Stimulated activated CD4-positive, alpha-beta T cell treated with anti-CD3 and anti-CD28 coated beads, Interleukin-15, amount 100 ng/mL, for 1 hour (primary cell): ENCODE measurements at regions not wholly inside any gene's neighbourhood (a gene's known extent, or its start where the extent isn't known, plus 50 kb on each side); places are given as distances from the start of the nearest gene placed in this dataset.
A peak's percentile ranks its signal among the peaks of the same experiment; 100 is the strongest.

Source experiments
- DNase-seq, 2 donors: peaks; one replicate each; pipeline ENCODE4 v3.0.0-alpha.2; 2020; ENCODE audit warnings: low read depth in 1 of 2, low spot score in 1 of 2

DNA sequence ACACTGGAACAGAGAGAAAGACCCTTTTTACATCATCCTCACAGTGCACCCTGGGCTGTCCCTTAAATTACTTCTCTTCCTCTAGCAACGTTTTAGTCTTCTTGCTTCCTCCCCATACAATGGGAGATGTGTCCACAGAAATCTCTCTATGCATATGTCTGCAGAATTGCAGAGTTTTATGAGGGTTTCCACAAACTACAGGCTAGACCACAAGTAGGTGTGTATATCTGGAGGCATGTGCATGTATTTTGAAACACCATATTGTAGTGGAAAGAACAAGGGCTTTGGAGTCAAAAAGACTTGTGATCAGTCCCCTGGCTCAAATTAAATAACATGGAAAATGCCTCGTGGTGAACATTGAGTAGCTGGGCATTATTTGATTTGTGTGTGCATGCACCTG lies 121.3 kb upstream of the IPO9 start:
- DNase-seq, result no peak

DNA sequence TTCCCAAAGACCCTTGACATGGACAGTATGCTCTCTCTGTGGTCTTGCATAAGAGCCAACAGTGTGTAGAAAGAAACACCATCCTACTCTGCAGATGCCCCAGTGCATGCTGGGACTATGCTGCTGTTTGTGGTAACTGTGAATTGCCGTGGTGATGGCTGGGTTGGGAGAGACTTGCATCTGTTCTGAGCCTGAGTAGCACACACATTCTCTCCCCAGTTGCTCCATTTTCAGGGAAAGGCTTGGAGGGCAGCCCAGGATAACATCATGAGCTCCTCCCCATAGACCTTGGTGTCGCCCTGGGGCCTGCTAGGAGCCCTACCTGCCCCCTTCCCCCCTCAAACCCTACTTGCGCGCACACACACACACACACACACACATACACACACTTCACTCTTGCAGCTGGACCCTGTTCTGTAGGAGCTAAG lies 120.9 kb upstream of the IPO9 start:
- no peak for DNase-seq

DNA sequence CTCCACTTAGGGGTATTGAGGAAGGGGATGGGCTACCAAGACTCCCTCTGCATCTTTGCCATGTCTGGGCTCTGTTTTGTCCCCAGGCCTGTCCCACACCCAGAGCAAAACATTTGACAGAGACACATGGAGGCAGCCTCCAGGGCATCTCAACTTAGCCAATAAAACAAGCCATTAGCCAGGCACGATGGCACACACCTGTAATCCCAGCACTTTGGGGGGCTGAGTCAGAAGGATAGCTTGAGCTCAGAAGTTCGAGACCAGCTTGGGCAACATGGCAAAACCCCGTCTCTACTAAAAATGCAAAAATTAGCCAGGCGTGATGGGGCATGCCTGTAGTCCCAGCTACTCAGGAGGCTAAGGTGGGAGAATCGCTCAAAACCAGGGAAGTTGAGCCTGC lies 120.3 kb upstream of the IPO9 start:
- DNase-seq, result no peak

GRCh38 chr1:201709564-201710295 lies 119.2 kb upstream of the IPO9 start:
- peak; percentile 20 to 46 for DNase-seq

- DNase-seq, result no peak
Measured at GRCh38 chr1:201710632-201711597, 118.0 kb upstream of the IPO9 start.

DNA sequence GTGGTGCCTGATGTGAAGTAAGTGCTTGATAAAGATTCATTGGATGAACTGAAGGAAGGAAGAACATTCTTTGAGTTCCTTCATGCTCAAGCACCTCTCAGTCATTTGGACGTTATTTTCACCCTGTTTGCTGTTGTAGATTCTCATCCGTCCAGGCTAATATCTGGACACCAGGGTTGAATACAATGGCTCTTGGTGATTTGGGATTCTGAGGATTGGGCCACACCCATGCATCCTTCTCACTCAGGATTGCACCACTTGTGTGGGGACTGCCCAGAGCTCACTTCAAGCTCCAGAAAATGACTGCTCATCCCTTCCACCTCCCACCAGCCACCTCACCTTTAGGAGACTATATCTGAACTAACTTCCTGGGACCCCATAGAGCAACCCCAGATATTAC lies 117.1 kb upstream of the IPO9 start:
- no peak for DNase-seq

GRCh38 chr1:201712387-201713085 lies 116.4 kb upstream of the IPO9 start:
- DNase-seq, result no peak

GRCh38 chr1:201713086-201713810 lies 115.7 kb upstream of the IPO9 start:
- DNase-seq, result no peak

DNA sequence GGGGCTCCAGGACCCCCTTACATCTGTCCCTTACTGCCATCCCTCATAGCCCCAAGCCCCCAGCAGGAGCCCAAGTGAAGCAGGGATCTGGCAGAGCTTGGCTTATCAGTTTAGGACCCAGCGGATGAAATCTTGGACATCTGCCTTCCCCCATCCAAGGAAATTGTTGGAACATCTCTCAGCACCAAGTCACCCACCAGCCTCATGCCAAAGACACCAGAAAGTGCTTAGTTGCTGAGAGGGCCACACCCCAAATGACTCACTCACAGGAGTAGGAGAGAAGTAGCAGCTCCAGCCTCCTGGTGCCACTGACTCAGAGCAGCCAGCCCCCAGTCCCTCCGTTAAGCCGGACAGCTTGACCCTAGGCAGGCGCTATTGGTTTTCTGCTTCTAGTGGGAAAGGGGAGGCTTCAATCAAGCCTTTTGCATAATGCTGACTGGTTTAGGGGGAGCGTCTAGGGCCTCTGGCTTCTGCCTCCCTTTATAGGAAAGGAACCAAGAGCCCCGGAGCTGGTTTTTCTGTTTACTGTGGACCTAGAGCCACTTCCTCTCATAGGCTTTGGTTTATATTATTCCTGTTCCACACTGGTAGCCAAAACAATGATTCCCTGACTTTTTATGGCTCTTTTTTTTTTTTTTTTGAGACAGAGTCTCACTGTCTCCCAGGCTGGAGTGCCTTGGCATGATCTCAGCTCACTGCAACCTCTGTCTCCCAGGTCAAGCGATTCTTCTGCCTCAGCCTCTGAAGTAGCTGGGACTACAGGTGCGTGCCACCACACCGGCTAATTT lies 114.2 kb upstream of the IPO9 start:
- no peak for DNase-seq

DNA sequence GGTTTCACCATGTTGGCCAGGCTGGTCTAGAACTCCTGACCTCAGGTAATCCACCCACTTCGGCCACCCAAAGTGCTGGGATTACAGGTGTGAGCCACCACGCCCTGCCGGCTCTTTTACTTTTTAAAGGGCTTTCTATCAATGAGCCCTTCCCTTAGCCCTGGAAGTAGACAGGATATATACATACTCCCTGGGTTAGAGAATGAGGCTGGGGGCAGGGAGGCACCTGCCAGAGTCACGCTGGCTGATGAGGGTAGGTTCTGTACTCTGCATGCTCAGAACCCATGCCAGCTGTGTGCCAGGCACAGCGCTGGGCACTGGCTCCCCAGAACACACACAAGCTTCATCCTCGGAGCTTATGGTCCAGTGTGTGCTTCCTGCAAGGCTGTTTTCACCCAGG lies 113.6 kb upstream of the IPO9 start:
- no peak for DNase-seq

DNA sequence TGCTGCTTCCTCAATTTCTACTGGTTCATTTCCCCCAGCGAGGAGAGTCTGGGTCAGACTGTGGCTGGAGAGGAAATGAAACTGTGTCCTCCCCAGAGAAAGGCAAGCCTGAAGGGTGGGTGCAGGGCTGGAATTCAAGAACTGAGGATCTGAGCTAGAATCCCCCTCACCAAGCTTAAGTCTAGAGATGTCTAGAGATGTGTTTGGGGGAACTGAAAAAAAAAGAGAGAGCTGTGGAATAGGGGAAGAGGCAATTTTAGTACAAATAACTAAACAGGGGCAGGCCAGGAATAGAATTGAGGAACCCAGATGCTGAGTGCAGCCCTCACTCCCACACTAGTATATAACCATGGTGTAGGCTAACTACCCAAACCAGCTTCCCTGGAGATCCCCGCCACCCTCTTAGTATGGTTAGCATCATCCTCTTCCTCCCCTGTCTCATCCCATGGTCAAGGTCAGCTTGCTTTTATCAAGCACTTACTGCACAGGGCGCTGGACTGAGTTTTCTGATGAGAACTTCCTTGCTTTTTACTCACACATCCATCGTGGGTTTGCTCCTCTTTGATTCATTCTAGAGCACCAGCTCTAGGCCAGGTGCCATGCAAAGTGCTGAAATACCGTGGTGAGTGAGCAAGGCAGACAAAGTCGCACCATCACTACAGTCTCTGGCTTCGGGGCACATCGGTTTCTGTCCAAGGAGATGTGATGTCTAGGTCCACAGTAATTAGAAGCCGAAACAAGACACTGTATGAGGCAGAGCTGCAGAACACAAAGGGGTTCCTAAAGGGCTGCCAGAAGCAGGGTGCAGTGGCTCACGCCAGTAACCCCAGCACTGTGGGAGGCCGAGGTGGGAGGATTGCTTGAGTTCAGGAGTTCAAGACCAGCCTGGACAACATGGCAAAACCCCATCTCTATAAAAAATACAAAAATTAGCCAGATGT lies 112.9 kb upstream of the IPO9 start:
- DNase-seq, result no peak

DNA sequence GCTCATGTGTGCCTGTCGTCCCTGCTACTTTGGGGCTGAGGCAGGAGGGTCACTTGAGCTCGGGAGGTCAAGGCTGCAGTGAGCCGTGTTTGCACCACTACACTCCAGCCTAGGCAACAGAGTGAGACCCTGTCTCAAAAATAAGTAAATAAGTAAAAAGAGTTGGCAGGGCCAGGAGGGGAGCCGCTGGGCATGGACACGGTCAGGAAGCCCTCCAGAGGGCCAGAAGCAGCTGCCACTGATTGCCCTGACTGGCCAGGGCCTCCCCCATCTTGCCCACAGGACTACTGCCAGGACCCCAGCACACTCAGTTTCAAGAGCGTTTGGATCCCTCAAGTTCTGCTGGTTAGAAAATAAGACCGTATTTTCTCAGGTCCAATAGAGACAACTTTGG lies 112.2 kb upstream of the IPO9 start:
- no peak for DNase-seq

GRCh38 chr1:201717286-201717685 lies 111.7 kb upstream of the IPO9 start:
- no peak for DNase-seq

- no peak for DNase-seq
Measured at GRCh38 chr1:201718346-201719202, 110.4 kb upstream of the IPO9 start.

GRCh38 chr1:201719812-201720521 lies 109.0 kb upstream of the IPO9 start:
- no peak for DNase-seq

DNA sequence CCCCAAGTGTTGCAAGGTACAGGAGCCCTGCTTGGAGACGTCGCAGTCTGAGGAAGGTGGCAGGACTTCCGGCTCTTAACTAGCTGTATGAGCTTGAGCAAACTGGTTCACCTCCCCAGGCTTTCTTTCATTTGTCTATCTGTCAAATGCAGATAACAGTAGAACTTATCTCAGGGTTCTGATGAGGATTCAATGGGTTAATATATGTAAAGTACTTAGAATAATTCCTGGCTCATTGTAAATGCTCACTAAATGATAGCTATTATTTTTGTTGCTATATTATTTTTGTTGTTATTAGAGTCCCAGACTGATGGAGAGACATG lies 108.5 kb upstream of the IPO9 start:
- DNase-seq, result no peak
